ENCODE measurements at regions not wholly inside any gene's neighbourhood (a gene's known extent, or its start where the extent isn't known, plus 50 kb on each side); places are given as distances from the start of the nearest gene placed in this dataset.

- TF ChIP-seq CTCF (IDR thresholded peaks at IDR 0.05) = no peak
- H3K36me3 ChIP-seq = no peaks in the 10 kb centered on the region
- no peak for DNase-seq (ENCODE audit: low spot score in 2 of 2)
- no peaks in the 10 kb centered on the region for H3K27me3 ChIP-seq
- H3K4me1 ChIP-seq = no peaks in the 10 kb centered on the region
- intact Hi-C loops (cut with DNase I) = no loop called here
- no peak overlapping the region for H3K4me3 ChIP-seq
- no peaks in the 10 kb centered on the region for H3K9me3 ChIP-seq
- H3K27ac ChIP-seq = no peak overlapping the region
Measured at GRCh38 chr3:20811006-20811405, 625.0 kb upstream of the SGO1 start.

GRCh38 chr3:20810555-20810954 lies 624.5 kb upstream of the SGO1 start:
- no peaks in the 10 kb centered on the region for H3K9me3 ChIP-seq
- no peak overlapping the region for H3K27ac ChIP-seq
- DNase-seq (ENCODE audit: low spot score in 2 of 2) = no peak
- no peaks in the 10 kb centered on the region for H3K27me3 ChIP-seq
- TF ChIP-seq CTCF (IDR thresholded peaks at IDR 0.05) = no peak
- no peaks in the 10 kb centered on the region for H3K4me1 ChIP-seq
- no peaks in the 10 kb centered on the region for H3K36me3 ChIP-seq
- intact Hi-C loops (cut with DNase I) = no loop called here
- H3K4me3 ChIP-seq = no peak overlapping the region

GRCh38 chr3:20809356-20809755 lies 623.4 kb upstream of the SGO1 start:
- TF ChIP-seq CTCF (IDR thresholded peaks at IDR 0.05) = no peak
- Histone ChIP-seq H3K4me3 (no peak overlapping the region), H3K4me1 (no peaks in the 10 kb centered on the region), H3K27me3 (no peaks in the 10 kb centered on the region), H3K9me3 (no peaks in the 10 kb centered on the region), H3K36me3 (no peaks in the 10 kb centered on the region), H3K27ac (no peak overlapping the region)
- intact Hi-C loops (cut with DNase I) = no loop called here
- no peak for DNase-seq (ENCODE audit: low spot score in 2 of 2)

GRCh38 chr3:20808864-20809263 lies 622.9 kb upstream of the SGO1 start:
- H3K4me3 ChIP-seq = no peak overlapping the region
- intact Hi-C loops (cut with DNase I) = no loop called here
- no peak for TF ChIP-seq CTCF (IDR thresholded peaks at IDR 0.05)
- H3K27me3 ChIP-seq = no peaks in the 10 kb centered on the region
- no peaks in the 10 kb centered on the region for H3K9me3 ChIP-seq
- no peak for DNase-seq (ENCODE audit: low spot score in 2 of 2)
- no peaks in the 10 kb centered on the region for H3K4me1 ChIP-seq
- no peak overlapping the region for H3K27ac ChIP-seq
- H3K36me3 ChIP-seq = no peaks in the 10 kb centered on the region

GRCh38 chr3:20798666-20799065 lies 612.7 kb upstream of the SGO1 start:
- Histone ChIP-seq H3K9me3 (no peaks in the 10 kb centered on the region), H3K4me1 (no peaks in the 10 kb centered on the region), H3K4me3 (no peak overlapping the region), H3K27ac (no peak overlapping the region), H3K27me3 (no peaks in the 10 kb centered on the region), H3K36me3 (no peaks in the 10 kb centered on the region)
- no peak for TF ChIP-seq CTCF (IDR thresholded peaks at IDR 0.05)
- no peak for DNase-seq (ENCODE audit: low spot score in 2 of 2)
- intact Hi-C loops (cut with DNase I) = no loop called here

GRCh38 chr3:20787005-20787404 lies 601.0 kb upstream of the SGO1 start:
- Histone ChIP-seq H3K27ac (no peak overlapping the region), H3K4me1 (no peaks in the 10 kb centered on the region), H3K36me3 (no peaks in the 10 kb centered on the region), H3K4me3 (no peak overlapping the region), H3K27me3 (no peaks in the 10 kb centered on the region), H3K9me3 (peaks cover 0 to 14% of the 10 kb centered on the region in 2 donors)
- no peak for TF ChIP-seq CTCF (IDR thresholded peaks at IDR 0.05)
- no peak for DNase-seq (ENCODE audit: low spot score in 2 of 2)
- intact Hi-C loops (cut with DNase I) = no loop called here

All from ascending aorta (tissue), 2 donors.